Retinal pigment epithelial cell (primary cell): ENCODE measurements at regions not wholly inside any gene's neighbourhood (a gene's known extent, or its start where the extent isn't known, plus 50 kb on each side); places are given as distances from the start of the nearest gene placed in this dataset.
"Not testable (repeated sequence)": the region's sequence is repeated elsewhere in the genome, so short reads cannot be mapped to it uniquely, and the experiment has no call there.

Experiments used
- DNase-seq: peaks from one replicate; pipeline ENCODE4 v3.0.0-alpha.2; 2010; ENCODE audit warnings: low read depth
- H3K4me3 ChIP-seq: 2 replicates; pipeline ENCODE4 v1.5.1; 2011; ENCODE audit warnings: mild to moderate bottlenecking, low read length, control low read depth, moderate library complexity
- CTCF ChIP-seq: conservative IDR thresholded peaks from 2 replicates; pipeline ENCODE4 v1.5.1; 2011; ENCODE audit warnings: low read depth, low read length, control low read depth, inconsistent platforms

GRCh38 chr14:25396128-25396527, 346.2 kb upstream of the STXBP6 start:
- H3K4me3 ChIP-seq, result no peak overlapping the region
- no peak for TF ChIP-seq CTCF
- DNase-seq, result no peak

GRCh38 chr14:25394791-25395391, 344.9 kb upstream of the STXBP6 start:
- H3K4me3 ChIP-seq, result no peak overlapping the region
- TF ChIP-seq CTCF, result no peak
- no peak for DNase-seq

- DNase-seq, result no peak
- TF ChIP-seq CTCF, result no peak
- no peak overlapping the region for H3K4me3 ChIP-seq
These were observed 344.4 kb upstream of the STXBP6 start for GRCh38 chr14:25394356-25394755.

- TF ChIP-seq CTCF, result no peak
- no peak for DNase-seq
- H3K4me3 ChIP-seq, result no peak overlapping the region
These were observed 340.0 kb upstream of the STXBP6 start for GRCh38 chr14:25389948-25390347.

GRCh38 chr14:25381498-25381897, 331.6 kb upstream of the STXBP6 start:
- TF ChIP-seq CTCF, result no peak
- no peak overlapping the region for H3K4me3 ChIP-seq
- DNase-seq, result no peak

- H3K4me3 ChIP-seq, result no peak overlapping the region
- no peak for DNase-seq
- TF ChIP-seq CTCF, result no peak
These were observed 325.7 kb upstream of the STXBP6 start for GRCh38 chr14:25375639-25376038.

- no peak for DNase-seq
- H3K4me3 ChIP-seq, result no peak overlapping the region
- TF ChIP-seq CTCF, result no peak
These were observed 321.1 kb upstream of the STXBP6 start for GRCh38 chr14:25371068-25371467.

GRCh38 chr14:25370057-25370456, 320.1 kb upstream of the STXBP6 start:
- DNase-seq, H3K4me3 ChIP-seq: not testable (repeated sequence)
